Activated effector memory CD4-positive, alpha-beta T cell treated with Interleukin-2 at 50 U/mL for 16 hours (primary cell): ENCODE measurements at regions not wholly inside any gene's neighbourhood (a gene's known extent, or its start where the extent isn't known, plus 50 kb on each side); places are given as distances from the start of the nearest gene placed in this dataset.
"Not testable (repeated sequence)": the region's sequence is repeated elsewhere in the genome, so short reads cannot be mapped to it uniquely, and the experiment has no call there.

Source experiments
- DNase-seq: peaks from one replicate; pipeline ENCODE4 v3.0.0-alpha.2; 2020

DNA sequence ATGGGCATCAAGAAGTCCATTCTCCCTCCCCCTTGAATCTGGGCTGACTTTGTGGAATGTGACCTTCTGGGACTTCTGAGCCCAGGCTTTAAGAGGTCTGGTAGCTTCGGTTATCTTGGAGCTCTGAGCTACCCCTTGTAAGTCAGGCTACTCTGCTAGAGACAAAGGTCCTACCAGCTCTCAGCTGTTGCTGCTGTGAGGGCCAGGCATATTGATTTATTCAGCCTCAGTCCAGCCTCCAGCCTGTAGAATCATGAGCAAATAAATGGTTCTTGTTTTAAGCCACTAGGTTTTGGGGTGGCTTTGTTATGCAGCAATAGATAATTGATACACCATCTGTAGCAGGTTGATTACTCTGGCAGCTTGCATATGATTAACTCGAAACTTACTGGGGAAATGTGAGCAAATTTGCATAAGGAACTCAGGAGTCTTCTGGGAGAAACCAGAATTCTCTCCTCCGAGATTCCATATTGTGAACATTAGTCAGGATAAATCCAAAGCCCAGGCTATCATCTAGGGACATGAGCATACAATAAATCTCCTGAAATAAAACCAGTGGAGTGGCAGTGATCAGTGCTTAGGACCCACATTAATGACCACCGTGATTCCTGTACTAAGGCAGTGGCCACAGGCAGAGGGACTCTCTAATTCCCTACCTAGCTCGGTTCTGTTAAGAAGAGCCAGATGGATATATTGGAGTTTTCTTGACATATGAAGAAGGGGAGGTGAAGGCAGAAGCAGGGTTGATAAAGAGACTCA lies 336.1 kb downstream of the CDC5L start:
- no peak for DNase-seq

GRCh38 chr6:44725070-44725469 lies 337.6 kb downstream of the CDC5L start:
- no peak for DNase-seq

- DNase-seq = no peak
These were observed 340.4 kb downstream of the CDC5L start for GRCh38 chr6:44727651-44728630.

- no peak for DNase-seq
These were observed 343.4 kb downstream of the CDC5L start for GRCh38 chr6:44730771-44731391.

- DNase-seq = no peak
These were observed 344.1 kb downstream of the CDC5L start for GRCh38 chr6:44731485-44732095.

GRCh38 chr6:44732243-44732642 lies 344.7 kb downstream of the CDC5L start:
- no peak for DNase-seq

DNA sequence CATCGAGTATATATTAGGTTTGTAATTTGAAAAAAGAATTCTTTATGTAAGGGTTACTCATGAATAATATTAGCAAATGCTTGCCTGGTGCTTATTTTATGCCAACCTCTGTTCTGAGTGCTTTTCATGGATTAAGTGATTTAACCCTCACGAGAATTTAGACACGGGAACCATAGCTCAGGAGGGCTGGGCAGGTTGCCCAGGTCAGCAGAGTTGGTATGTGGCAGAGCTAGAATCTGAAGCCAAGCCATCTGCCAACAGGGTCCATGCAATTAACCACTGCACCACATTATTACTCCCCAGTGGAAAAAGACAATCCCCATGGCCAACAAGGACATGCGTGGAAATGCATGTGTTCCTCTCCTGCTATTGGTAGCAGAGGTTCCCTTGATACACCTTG lies 345.6 kb downstream of the CDC5L start:
- no peak for DNase-seq

DNA sequence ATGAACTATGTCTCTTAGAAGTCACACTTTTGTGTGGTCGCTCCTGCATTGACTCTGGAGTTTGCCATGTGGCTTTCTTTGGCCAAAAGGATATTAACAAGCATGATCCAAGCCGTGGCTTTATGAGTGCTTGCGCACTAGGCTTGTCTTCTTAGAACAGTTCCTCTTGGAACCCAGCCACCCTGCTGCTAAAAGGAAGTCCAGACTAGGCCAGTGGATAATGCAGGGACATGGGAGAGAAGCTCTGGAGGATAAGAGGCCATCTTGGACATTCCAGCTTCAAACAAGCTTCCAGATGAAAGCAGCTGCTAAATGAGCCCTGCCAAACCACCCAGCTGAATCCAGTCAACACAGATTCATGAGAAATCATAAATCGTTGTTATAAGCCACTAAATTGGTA lies 346.4 kb downstream of the CDC5L start:
- DNase-seq = no peak

GRCh38 chr6:44734886-44735629 lies 347.6 kb downstream of the CDC5L start:
- DNase-seq = no peak

GRCh38 chr6:44735630-44735963 lies 348.1 kb downstream of the CDC5L start:
- DNase-seq = no peak

GRCh38 chr6:44737341-44737740 lies 349.8 kb downstream of the CDC5L start:
- no peak for DNase-seq

GRCh38 chr6:44737829-44738528 lies 350.5 kb downstream of the CDC5L start:
- no peak for DNase-seq

GRCh38 chr6:44738601-44739146 lies 351.2 kb downstream of the CDC5L start:
- DNase-seq = no peak

DNA sequence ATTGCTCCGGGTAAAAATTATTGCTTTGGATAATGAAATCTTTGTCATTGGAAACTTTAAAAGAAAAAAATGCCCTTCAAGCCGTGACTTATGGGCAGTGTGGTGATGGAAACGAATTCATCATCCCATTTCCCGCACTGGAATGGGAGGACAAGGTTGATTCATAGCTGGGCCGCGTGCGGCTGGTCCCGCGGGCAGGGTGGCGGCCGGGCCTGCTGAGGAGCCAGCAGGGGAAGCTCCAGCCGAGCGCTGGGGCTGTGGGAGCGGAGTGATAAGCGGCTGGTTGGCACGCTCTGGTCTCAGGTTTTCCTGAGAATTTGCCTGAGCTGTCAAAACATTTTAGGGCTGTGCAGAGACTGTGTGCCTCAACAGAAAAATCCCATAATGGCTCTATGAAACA lies 351.7 kb downstream of the CDC5L start:
- DNase-seq = no peak

- DNase-seq = no peak
These were observed 353.1 kb downstream of the CDC5L start for GRCh38 chr6:44740566-44741120.

GRCh38 chr6:44742201-44742600 lies 354.7 kb downstream of the CDC5L start:
- no peak for DNase-seq

- DNase-seq = no peak
These were observed 355.4 kb downstream of the CDC5L start for GRCh38 chr6:44742828-44743372.

DNA sequence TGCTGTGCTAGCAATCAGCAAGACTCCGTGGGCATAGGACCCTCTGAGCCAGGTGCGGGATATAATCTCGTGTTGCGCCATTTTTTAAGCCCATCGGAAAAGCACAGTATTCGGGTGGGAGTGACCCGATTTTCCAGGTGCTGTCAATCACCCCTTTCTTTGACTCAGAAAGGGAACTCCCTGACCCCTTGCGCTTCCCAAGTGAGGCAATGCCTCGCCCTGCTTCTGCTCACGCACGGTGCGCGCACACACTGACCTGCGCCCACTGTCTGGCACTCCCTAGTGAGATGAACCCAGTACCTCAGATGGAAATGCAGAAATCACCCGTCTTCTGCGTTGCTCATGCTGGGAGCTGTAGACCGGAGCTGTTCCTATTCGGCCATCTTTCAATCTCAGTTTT lies 372.6 kb downstream of the CDC5L start:
- not testable (repeated sequence) for DNase-seq

- no peak for DNase-seq
These were observed 373.5 kb downstream of the CDC5L start for GRCh38 chr6:44761046-44761445.

DNA sequence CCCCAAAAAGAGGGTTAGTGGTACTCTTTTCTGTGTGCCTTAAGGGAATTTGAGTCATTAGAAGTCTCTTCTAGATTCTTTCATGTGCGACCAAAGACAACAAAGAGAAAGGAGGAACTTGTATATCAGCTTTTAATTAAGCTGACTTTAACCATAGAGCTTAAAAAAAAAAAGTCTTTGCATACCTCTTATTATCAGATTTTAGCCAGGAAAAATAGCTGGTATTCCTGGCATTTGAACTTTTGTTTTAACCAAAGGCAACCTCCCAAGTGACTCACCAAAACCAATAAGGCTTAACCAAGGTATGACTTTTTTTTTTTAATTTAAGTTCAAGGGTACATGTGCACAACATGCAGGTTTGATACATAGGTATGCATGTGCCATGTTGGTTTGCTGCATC lies 375.0 kb downstream of the CDC5L start:
- DNase-seq = no peak
